ENCODE measurements at regions not wholly inside any gene's neighbourhood (a gene's known extent, or its start where the extent isn't known, plus 50 kb on each side); places are given as distances from the start of the nearest gene placed in this dataset.

- H3K36me3 Mint-ChIP-seq, result no peaks in the 10 kb centered on the region
- H3K79me2 ChIP-seq (ENCODE audit: low read depth), result no peaks in the 10 kb centered on the region
- no peak overlapping the region for H3K27ac Mint-ChIP-seq
- no peaks in the 10 kb centered on the region for H3K4me1 ChIP-seq
- H3K9me3 Mint-ChIP-seq, result no peaks in the 10 kb centered on the region
- no peak overlapping the region for H2AFZ ChIP-seq (replicated peaks)
- TF ChIP-seq EZH2phosphoT487 (IDR thresholded peaks at IDR 0.05) (no peak), EZH2 (IDR thresholded peaks at IDR 0.05) (no peak), CTCF (IDR thresholded peaks at IDR 0.05) (no peak)
- H3K4me3 Mint-ChIP-seq, result no peak overlapping the region
- no peak overlapping the region for H3K27ac ChIP-seq
- H3K4me1 Mint-ChIP-seq, result no peaks in the 10 kb centered on the region
- H3K9ac ChIP-seq, result no peak overlapping the region
- H4K20me1 ChIP-seq (ENCODE audit: low read depth), result no peaks in the 10 kb centered on the region
- no peak overlapping the region for H3K4me2 ChIP-seq
- H3K27me3 ChIP-seq, result no peaks in the 10 kb centered on the region
- no peaks in the 10 kb centered on the region for H3F3A ChIP-seq (ENCODE audit: low read depth)
- H3K27me3 Mint-ChIP-seq (ENCODE audit: insufficient read depth, low read depth), result no peaks in the 10 kb centered on the region
- H3K4me3 ChIP-seq, result no peak overlapping the region
- no peaks in the 10 kb centered on the region for H3K36me3 ChIP-seq
- no peak for DNase-seq (ENCODE audit: low spot score)
- H3K9me3 ChIP-seq (ENCODE audit: low read depth), result no peaks in the 10 kb centered on the region
These were observed 87.6 kb upstream of the RSPO3 start for GRCh38 chr6:127030836-127031235.

GRCh38 chr6:127031511-127031910 is 87.0 kb upstream of the RSPO3 start:
- no peaks in the 10 kb centered on the region for H4K20me1 ChIP-seq (ENCODE audit: low read depth)
- no peak for DNase-seq (ENCODE audit: low spot score)
- Mint-ChIP-seq H3K36me3 (no peaks in the 10 kb centered on the region), H3K4me1 (no peaks in the 10 kb centered on the region), H3K4me3 (no peak overlapping the region), H3K27ac (no peak overlapping the region), H3K27me3 (ENCODE audit: insufficient read depth, low read depth) (no peaks in the 10 kb centered on the region), H3K9me3 (no peaks in the 10 kb centered on the region)
- TF ChIP-seq EZH2 (IDR thresholded peaks at IDR 0.05) (no peak), CTCF (IDR thresholded peaks at IDR 0.05) (no peak), EZH2phosphoT487 (IDR thresholded peaks at IDR 0.05) (no peak)
- no peak overlapping the region for H3K4me2 ChIP-seq
- H3K9ac ChIP-seq, result no peak overlapping the region
- no peaks in the 10 kb centered on the region for H3K36me3 ChIP-seq
- no peak overlapping the region for H3K27ac ChIP-seq
- no peaks in the 10 kb centered on the region for H3K9me3 ChIP-seq (ENCODE audit: low read depth)
- H3F3A ChIP-seq (ENCODE audit: low read depth), result no peaks in the 10 kb centered on the region
- no peaks in the 10 kb centered on the region for H3K27me3 ChIP-seq
- no peak overlapping the region for H2AFZ ChIP-seq (replicated peaks)
- no peaks in the 10 kb centered on the region for H3K4me1 ChIP-seq
- H3K79me2 ChIP-seq (ENCODE audit: low read depth), result no peaks in the 10 kb centered on the region
- H3K4me3 ChIP-seq, result no peak overlapping the region

GRCh38 chr6:127032971-127033370 is 85.5 kb upstream of the RSPO3 start:
- H3K4me3 Mint-ChIP-seq, result no peak overlapping the region
- no peaks in the 10 kb centered on the region for H3K4me1 ChIP-seq
- no peak overlapping the region for H2AFZ ChIP-seq (replicated peaks)
- DNase-seq (ENCODE audit: low spot score), result no peak
- no peak overlapping the region for H3K4me3 ChIP-seq
- no peak overlapping the region for H3K27ac ChIP-seq
- TF ChIP-seq EZH2phosphoT487 (IDR thresholded peaks at IDR 0.05), result no peak
- TF ChIP-seq CTCF (IDR thresholded peaks at IDR 0.05), result no peak
- TF ChIP-seq EZH2 (IDR thresholded peaks at IDR 0.05), result no peak
- no peaks in the 10 kb centered on the region for H3K36me3 ChIP-seq
- H3K27ac Mint-ChIP-seq, result no peak overlapping the region
- H3K36me3 Mint-ChIP-seq, result no peaks in the 10 kb centered on the region
- H3F3A ChIP-seq (ENCODE audit: low read depth), result no peaks in the 10 kb centered on the region
- H3K9me3 ChIP-seq (ENCODE audit: low read depth), result no peaks in the 10 kb centered on the region
- H3K9me3 Mint-ChIP-seq, result no peaks in the 10 kb centered on the region
- no peak overlapping the region for H3K9ac ChIP-seq
- no peaks in the 10 kb centered on the region for H3K27me3 ChIP-seq
- H3K4me1 Mint-ChIP-seq, result no peaks in the 10 kb centered on the region
- H3K79me2 ChIP-seq (ENCODE audit: low read depth), result no peaks in the 10 kb centered on the region
- no peaks in the 10 kb centered on the region for H4K20me1 ChIP-seq (ENCODE audit: low read depth)
- no peak overlapping the region for H3K4me2 ChIP-seq
- no peaks in the 10 kb centered on the region for H3K27me3 Mint-ChIP-seq (ENCODE audit: insufficient read depth, low read depth)

Measured in neural progenitor cell (in vitro differentiated cells).